Heart right ventricle (tissue), 16 donors: ENCODE measurements at regions not wholly inside any gene's neighbourhood (a gene's known extent, or its start where the extent isn't known, plus 50 kb on each side); places are given as distances from the start of the nearest gene placed in this dataset.

Experiments
- ATAC-seq, 8 donors: fragments of 200-7000 bp; cut with Tn5 transposase; one replicate each; pipeline ENCODE4 v1.9.1; 2020; ENCODE audit warnings: mild to moderate bottlenecking in 8 of 8, moderate library complexity in 8 of 8, moderate number of reproducible peaks in 1 of 8
- DNase-seq, 2 donors: peaks; one replicate each; pipeline ENCODE4 v3.0.0-alpha.2; 2020
- H3K27ac ChIP-seq, 10 donors: fragments of 200-600 bp; sonication (generic) in 2 of 10; one replicate each; pipeline versions ENCODE4 v1.5.0 to v1.8.0; 2020 to 2022; ENCODE audit warnings: mild to moderate bottlenecking in 3 of 10
- H3K27me3 ChIP-seq, 7 donors: fragments of 200-600 bp; one replicate each; pipeline ENCODE4 v1.8.0; 2021 to 2022; ENCODE audit warnings: mild to moderate bottlenecking in 2 of 7
- H3K36me3 ChIP-seq, 9 donors: fragments of 200-600 bp; sonication (generic) in 1 of 9; one replicate each; pipeline versions ENCODE4 v1.5.0 to v1.8.0; 2020 to 2022; ENCODE audit warnings: mild to moderate bottlenecking in 2 of 9
- H3K4me1 ChIP-seq, 9 donors: fragments of 200-600 bp; sonication (generic) in 1 of 9; one replicate each; pipeline versions ENCODE4 v1.5.0 to v1.8.0; 2020 to 2022; ENCODE audit warnings: mild to moderate bottlenecking in 4 of 9
- H3K4me3 ChIP-seq, 10 donors: fragments of 200-600 bp; sonication (generic) in 2 of 10; one replicate each; pipeline versions ENCODE4 v1.5.0 to v1.8.0; 2020 to 2022; ENCODE audit warnings: mild to moderate bottlenecking in 7 of 10, moderate library complexity in 2 of 10
- H3K9me3 ChIP-seq, 11 donors: fragments of 200-600 bp in 10 of 11; sonication (generic) in 2 of 11; one replicate each; pipeline versions ENCODE4 v1.5.0 to v1.8.0; 2013 to 2022; ENCODE audit warnings: mild to moderate bottlenecking in 2 of 11, control low read depth in 1 of 11, moderate library complexity in 1 of 11
- WGBS, 2 donors: extraction: QIAGEN DNeasy Blood & Tissue Kit; methylation state at CpG; one replicate each; pipeline ENCODE4 v1.1.7; 2013; ENCODE audit warnings: inconsistent platforms in 1 of 2; 5-methylcytosine and 5-hydroxymethylcytosine counted together
- intact Hi-C, 10 donors: fragments of 100-400 bp; cut with DNase I; formaldehyde crosslinking; loops; one replicate each; pipeline versions ENCODE4 v1.11.1 to v1.14.2; 2022
- TF ChIP-seq, protein P1 (sequence below), 9 donors: fragments of 200-600 bp; sonication (generic) in 2 of 9; IDR thresholded peaks; one replicate each; pipeline versions ENCODE4 v1.5.0 to v1.8.0; 2021 to 2022; ENCODE audit warnings: antibody characterized with exemption in 9 of 9, mild to moderate bottlenecking in 5 of 9, moderate library complexity in 1 of 9
- donor health status: Arrhythmogenic right ventricular cardiomyopathy.
- donor health status: ischemic (EF 13 %, LVEDD 7.1; RV severe dilation, severe dysfunction).
- donor health status: healthy with polysubstance abuse.
- donor health status: DM: no; HTN: yes; CAD: no.
- donor health status: DM: no; HTN: no; CAD: no.
- donor health status: ischemic (EF 25% LVEDD 6.9; RV normal size, moderate dysfunction).
- donor health status: ischemic (EF 25% LVEDD 5.7; RV mildly dilated, moderate dysfunction).
- donor health status: healthy.
- donor health status: DM: yes; HTN: yes; CAD: no.
- donor health status: Ischemic cardiomyopathy.
- donor health status: ischemic (EF 35%, LVEDD 5.7; RV mildly dilated, moderate dysfunction).
- donor health status: nonischemic (EF 11% LVEDD 7.7; RV severe dilation, severe dysfunction).
- donor health status: DM: yes; HTN: yes; CAD: no.
- donor health status: PGD.
- donor health status: ischemic (EF 29% LVEDD 5.4; RV normal size, mild dysfunction).
- donor health status: nonischemic (EF 23%, LVEDD 6.1; RV moderate dilation, normal function).

GRCh38 chr1:96048572-96049212 lies 672.9 kb upstream of the PTBP2 start:
- 72 to 75% methylated on average over 2 of the region's 2 CpGs for WGBS, 2 donors
- DNase-seq (no peak), ATAC-seq (peak in 1 of 8 donors; percentile 31)
- Histone ChIP-seq H3K4me3 (no peak overlapping the region), H3K36me3 (no peaks in the 10 kb centered on the region), H3K9me3 (peaks cover 0 to 13% (median 0%) of the 10 kb centered on the region in 11 donors), H3K27me3 (no peaks in the 10 kb centered on the region), H3K4me1 (no peaks in the 10 kb centered on the region), H3K27ac (no peak overlapping the region)
- intact Hi-C loops = no loop called here
- TF ChIP-seq, protein P1, sequence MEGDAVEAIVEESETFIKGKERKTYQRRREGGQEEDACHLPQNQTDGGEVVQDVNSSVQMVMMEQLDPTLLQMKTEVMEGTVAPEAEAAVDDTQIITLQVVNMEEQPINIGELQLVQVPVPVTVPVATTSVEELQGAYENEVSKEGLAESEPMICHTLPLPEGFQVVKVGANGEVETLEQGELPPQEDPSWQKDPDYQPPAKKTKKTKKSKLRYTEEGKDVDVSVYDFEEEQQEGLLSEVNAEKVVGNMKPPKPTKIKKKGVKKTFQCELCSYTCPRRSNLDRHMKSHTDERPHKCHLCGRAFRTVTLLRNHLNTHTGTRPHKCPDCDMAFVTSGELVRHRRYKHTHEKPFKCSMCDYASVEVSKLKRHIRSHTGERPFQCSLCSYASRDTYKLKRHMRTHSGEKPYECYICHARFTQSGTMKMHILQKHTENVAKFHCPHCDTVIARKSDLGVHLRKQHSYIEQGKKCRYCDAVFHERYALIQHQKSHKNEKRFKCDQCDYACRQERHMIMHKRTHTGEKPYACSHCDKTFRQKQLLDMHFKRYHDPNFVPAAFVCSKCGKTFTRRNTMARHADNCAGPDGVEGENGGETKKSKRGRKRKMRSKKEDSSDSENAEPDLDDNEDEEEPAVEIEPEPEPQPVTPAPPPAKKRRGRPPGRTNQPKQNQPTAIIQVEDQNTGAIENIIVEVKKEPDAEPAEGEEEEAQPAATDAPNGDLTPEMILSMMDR (IDR thresholded peaks at IDR 0.05) = no peak

GRCh38 chr1:96049759-96050409 lies 671.7 kb upstream of the PTBP2 start:
- Histone ChIP-seq H3K4me1 (no peaks in the 10 kb centered on the region), H3K27ac (no peak overlapping the region), H3K36me3 (no peaks in the 10 kb centered on the region), H3K4me3 (no peak overlapping the region), H3K27me3 (no peaks in the 10 kb centered on the region), H3K9me3 (peaks cover 0 to 21% (median 0%) of the 10 kb centered on the region in 11 donors)
- DNase-seq (no peak), ATAC-seq (no peak)
- TF ChIP-seq, protein P1 (IDR thresholded peaks at IDR 0.05) = no peak
- WGBS, 2 donors = 75 to 78% methylated on average over 3 of the region's 3 CpGs
- intact Hi-C loops = no loop called here

GRCh38 chr1:96059276-96059675 lies 662.3 kb upstream of the PTBP2 start:
- ATAC-seq (no peak), DNase-seq (no peak)
- no peaks in the 10 kb centered on the region for H3K4me1 ChIP-seq
- intact Hi-C loops = no loop called here
- peaks cover 0 to 29% (median 0%) of the 10 kb centered on the region in 11 donors for H3K9me3 ChIP-seq
- 65 to 73% methylated on average over 1 of the region's 1 CpG for WGBS, 2 donors
- H3K4me3 ChIP-seq = no peak overlapping the region
- no peaks in the 10 kb centered on the region for H3K27me3 ChIP-seq
- H3K27ac ChIP-seq = no peak overlapping the region
- H3K36me3 ChIP-seq = no peaks in the 10 kb centered on the region
- TF ChIP-seq, protein P1 (IDR thresholded peaks at IDR 0.05) = no peak

- WGBS, 2 donors = 80 to 85% methylated on average over 3 of the region's 3 CpGs
- Histone ChIP-seq H3K9me3 (peaks cover 0 to 25% (median 0%) of the 10 kb centered on the region in 11 donors), H3K4me1 (no peaks in the 10 kb centered on the region), H3K27me3 (no peaks in the 10 kb centered on the region), H3K36me3 (no peaks in the 10 kb centered on the region), H3K4me3 (no peak overlapping the region), H3K27ac (no peak overlapping the region)
- TF ChIP-seq, protein P1 (IDR thresholded peaks at IDR 0.05) = no peak
- DNase-seq (no peak), ATAC-seq (no peak)
- intact Hi-C loops = no loop called here
These were observed 661.8 kb upstream of the PTBP2 start for GRCh38 chr1:96059736-96060135.
